Gastrocnemius medialis (tissue), 4 donors: ENCODE measurements at regions not wholly inside any gene's neighbourhood (a gene's known extent, or its start where the extent isn't known, plus 50 kb on each side); places are given as distances from the start of the nearest gene placed in this dataset.
A peak's percentile ranks its signal among the peaks of the same experiment; 100 is the strongest.

Experiments
- ATAC-seq, 2 donors: fragments of 150-250 bp; one replicate each; pipeline ENCODE4 v1.9.1; 2016
- DNase-seq, 2 donors: peaks; one replicate each; pipeline ENCODE4 v3.0.0-alpha.2; 2019
- H3K27ac ChIP-seq, 4 donors: fragments of 200-600 bp; sonication (generic); 1 replicate in 1 of 4; 2 replicates in 3 of 4; pipeline ENCODE4 v1.5.1; 2016 to 2018; ENCODE audit warnings: mild to moderate bottlenecking in 2 of 4, moderate library complexity in 1 of 4
- H3K27me3 ChIP-seq, 3 donors: fragments of 200-600 bp; sonication (generic) in 2 of 3; 1 replicate in 1 of 3; 2 replicates in 2 of 3; pipeline versions ENCODE4 v1.5.1 to v1.6.0; 2016 to 2019; ENCODE audit warnings: mild to moderate bottlenecking in 1 of 3, moderate library complexity in 1 of 3
- H3K36me3 ChIP-seq, 2 donors: fragments of 200-600 bp; sonication (generic) in 1 of 2; one replicate each; pipeline ENCODE4 v1.5.1; 2017 to 2018
- H3K4me1 ChIP-seq, 2 donors: fragments of 200-600 bp; sonication (generic) in 1 of 2; one replicate each; pipeline ENCODE4 v1.5.1; 2016 to 2017; ENCODE audit warnings: mild to moderate bottlenecking in 2 of 2
- H3K4me3 ChIP-seq, 4 donors: fragments of 200-600 bp; sonication (generic) in 3 of 4; 1 replicate in 1 of 4; 2 replicates in 3 of 4; pipeline ENCODE4 v1.5.1; 2016 to 2019; ENCODE audit warnings: mild to moderate bottlenecking in 2 of 4
- H3K9me3 ChIP-seq, 3 donors: fragments of 200-600 bp; sonication (generic) in 2 of 3; 1 replicate in 1 of 3; 2 replicates in 2 of 3; pipeline ENCODE4 v1.5.1; 2016 to 2019
- POLR2A ChIP-seq, 2 donors: fragments of 450-650 bp; IDR thresholded peaks; one replicate each; pipeline ENCODE4 v1.6.1; 2017; ENCODE audit warnings: antibody characterized with exemption in 2 of 2, mild to moderate bottlenecking in 2 of 2, moderate library complexity in 2 of 2
- in situ Hi-C, 4 donors: fragments of 200-750 bp; cut with MboI; loops; one replicate each; pipeline versions ENCODE4 v1.15.0 to v1.8.0; 2017; ENCODE audit warnings: low sequenced_read_pairs in 4 of 4
- intact Hi-C: fragments of 100-400 bp; cut with DNase I; formaldehyde crosslinking; loops from one replicate; pipeline ENCODE4 v1.15.1; 2023; ENCODE audit warnings: low total_unique reads
- TF ChIP-seq, protein P1 (sequence below), 5 experiments: fragments of 450-650 bp in 3 of 5; fragments of 200-600 bp in 2 of 5; sonication (generic) in 2 of 5; IDR thresholded peaks in 4 of 5; conservative IDR thresholded peaks in 1 of 5; 1 replicate in 4 of 5; 2 replicates in 1 of 5; pipeline ENCODE4 v1.5.1; 2016 to 2019; ENCODE audit warnings: antibody characterized with exemption in 5 of 5, mild to moderate bottlenecking in 3 of 5, moderate library complexity in 3 of 5

GRCh38 chr3:14338242-14338641 is 64.2 kb upstream of the SLC6A6 start:
- Histone ChIP-seq H3K4me1 (peaks cover 14 to 17% of the 10 kb centered on the region in 2 donors), H3K9me3 (no peaks in the 10 kb centered on the region), H3K36me3 (no peaks in the 10 kb centered on the region), H3K27ac (peak overlapping the region in 1 of 4 donors; percentile 10), H3K27me3 (no peaks in the 10 kb centered on the region), H3K4me3 (no peak overlapping the region)
- intact Hi-C loops (no loop called here), in situ Hi-C loops (no loop called here)
- no peak for TF ChIP-seq POLR2A (IDR thresholded peaks at IDR 0.05)
- TF ChIP-seq, protein P1, sequence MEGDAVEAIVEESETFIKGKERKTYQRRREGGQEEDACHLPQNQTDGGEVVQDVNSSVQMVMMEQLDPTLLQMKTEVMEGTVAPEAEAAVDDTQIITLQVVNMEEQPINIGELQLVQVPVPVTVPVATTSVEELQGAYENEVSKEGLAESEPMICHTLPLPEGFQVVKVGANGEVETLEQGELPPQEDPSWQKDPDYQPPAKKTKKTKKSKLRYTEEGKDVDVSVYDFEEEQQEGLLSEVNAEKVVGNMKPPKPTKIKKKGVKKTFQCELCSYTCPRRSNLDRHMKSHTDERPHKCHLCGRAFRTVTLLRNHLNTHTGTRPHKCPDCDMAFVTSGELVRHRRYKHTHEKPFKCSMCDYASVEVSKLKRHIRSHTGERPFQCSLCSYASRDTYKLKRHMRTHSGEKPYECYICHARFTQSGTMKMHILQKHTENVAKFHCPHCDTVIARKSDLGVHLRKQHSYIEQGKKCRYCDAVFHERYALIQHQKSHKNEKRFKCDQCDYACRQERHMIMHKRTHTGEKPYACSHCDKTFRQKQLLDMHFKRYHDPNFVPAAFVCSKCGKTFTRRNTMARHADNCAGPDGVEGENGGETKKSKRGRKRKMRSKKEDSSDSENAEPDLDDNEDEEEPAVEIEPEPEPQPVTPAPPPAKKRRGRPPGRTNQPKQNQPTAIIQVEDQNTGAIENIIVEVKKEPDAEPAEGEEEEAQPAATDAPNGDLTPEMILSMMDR (IDR thresholded peaks at IDR 0.05 in 4 of 5, conservative IDR thresholded peaks at IDR 0.05 in 1 of 5), result no peak
- DNase-seq (no peak), ATAC-seq (no peak)

DNA sequence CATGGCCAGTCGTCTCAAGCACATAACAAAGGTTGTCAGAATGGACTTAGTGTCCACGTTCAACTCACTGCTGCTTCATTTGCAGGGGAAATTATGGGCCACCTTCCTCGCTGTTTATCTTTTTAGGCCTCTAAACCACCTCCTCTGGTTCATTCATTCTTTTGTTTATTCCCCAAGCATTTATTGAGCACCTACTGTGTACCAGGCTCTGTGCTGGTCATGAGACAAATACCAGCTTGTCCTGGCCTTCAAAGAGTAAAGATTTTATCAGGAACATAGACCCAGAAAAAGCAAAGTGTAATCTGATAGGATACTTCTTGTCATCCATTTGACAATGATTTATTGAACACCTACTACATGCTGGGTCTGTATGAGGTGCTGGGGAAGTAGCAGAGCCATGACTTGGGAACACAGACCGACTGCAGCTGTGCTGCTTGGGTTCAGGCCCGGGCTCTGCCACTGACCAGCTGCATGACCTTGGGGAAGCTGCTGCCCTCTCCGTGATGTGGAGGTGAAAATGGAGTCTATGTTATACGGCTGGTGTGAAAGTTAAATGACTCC is 63.4 kb upstream of the SLC6A6 start:
- intact Hi-C loops, result no loop called here
- Histone ChIP-seq H3K4me1 (peaks cover 14 to 17% of the 10 kb centered on the region in 2 donors), H3K9me3 (no peaks in the 10 kb centered on the region), H3K27me3 (peaks cover 0 to 4% (median 0%) of the 10 kb centered on the region in 3 donors), H3K36me3 (no peaks in the 10 kb centered on the region), H3K27ac (peak overlapping the region in 1 of 4 donors; percentile 10), H3K4me3 (no peak overlapping the region)
- no peak for ATAC-seq
- TF ChIP-seq, protein P1 (IDR thresholded peaks at IDR 0.05 in 4 of 5, conservative IDR thresholded peaks at IDR 0.05 in 1 of 5), result no peak
- no peak for TF ChIP-seq POLR2A (IDR thresholded peaks at IDR 0.05)
- in situ Hi-C loops, result no loop called here
- DNase-seq, result no peak

- no peak overlapping the region for H3K4me3 ChIP-seq
- ATAC-seq (no peak), DNase-seq (no peak)
- TF ChIP-seq, protein P1 (IDR thresholded peaks at IDR 0.05 in 4 of 5, conservative IDR thresholded peaks at IDR 0.05 in 1 of 5), result no peak
- no peak for TF ChIP-seq POLR2A (IDR thresholded peaks at IDR 0.05)
- peaks cover 0 to 4% (median 0%) of the 10 kb centered on the region in 3 donors for H3K27me3 ChIP-seq
- H3K9me3 ChIP-seq, result no peaks in the 10 kb centered on the region
- H3K27ac ChIP-seq, result no peak overlapping the region
- intact Hi-C loops (no loop called here), in situ Hi-C loops (no loop called here)
- peaks cover 6 to 7% of the 10 kb centered on the region in 2 donors for H3K4me1 ChIP-seq
- no peaks in the 10 kb centered on the region for H3K36me3 ChIP-seq
Measured at GRCh38 chr3:14340960-14341708, 61.3 kb upstream of the SLC6A6 start.

DNA sequence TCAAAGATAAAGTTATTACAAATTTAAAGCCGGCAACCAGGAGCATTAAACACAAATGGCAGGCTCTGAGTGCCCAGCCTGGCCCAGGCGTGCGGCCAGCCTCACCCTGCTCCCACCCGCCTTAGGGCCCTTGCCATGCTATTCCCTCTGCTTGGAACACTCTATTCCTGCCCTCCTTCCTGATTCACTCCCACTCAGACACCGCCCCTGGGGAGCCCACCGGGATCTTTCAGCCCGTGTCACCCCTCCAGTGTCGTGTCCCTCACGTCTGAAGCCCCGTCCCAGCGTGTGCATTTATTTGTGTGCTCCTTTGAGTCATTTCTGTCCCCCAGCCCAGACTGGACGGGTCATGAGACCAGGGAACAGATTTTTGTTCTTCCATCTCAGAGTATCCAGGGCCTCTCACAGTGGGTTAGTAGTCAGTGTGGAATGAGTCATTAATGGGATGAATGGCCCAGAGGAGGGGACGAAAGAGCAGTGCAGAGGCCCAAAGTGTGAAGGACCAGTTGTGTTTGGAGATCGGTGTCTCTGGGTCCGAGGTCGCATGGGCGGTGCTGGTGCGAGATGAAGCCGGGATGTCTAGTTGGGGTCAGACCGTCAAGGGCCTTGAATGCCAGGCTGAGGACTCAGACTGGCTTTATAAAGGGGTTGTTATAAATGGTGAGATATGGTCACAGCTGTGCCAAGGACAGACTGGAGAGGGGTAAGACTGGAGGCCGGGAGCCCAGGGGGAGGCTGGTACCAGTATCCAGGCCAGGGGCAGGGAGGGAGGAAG is 58.9 kb upstream of the SLC6A6 start:
- ATAC-seq, result no peak

More for the DNA sequence above, 58.9 kb upstream of the SLC6A6 start:
- TF ChIP-seq, protein P1 (IDR thresholded peaks at IDR 0.05 in 4 of 5, conservative IDR thresholded peaks at IDR 0.05 in 1 of 5), result no peak
- no peak for TF ChIP-seq POLR2A (IDR thresholded peaks at IDR 0.05)
- DNase-seq, result no peak
- H3K4me3 ChIP-seq, result no peak overlapping the region
- H3K36me3 ChIP-seq, result no peaks in the 10 kb centered on the region
- in situ Hi-C loops (no loop called here), intact Hi-C loops (no loop called here)
- H3K4me1 ChIP-seq, result no peaks in the 10 kb centered on the region
- H3K27me3 ChIP-seq, result peaks cover 0 to 4% (median 0%) of the 10 kb centered on the region in 3 donors
- no peak overlapping the region for H3K27ac ChIP-seq
- H3K9me3 ChIP-seq, result no peaks in the 10 kb centered on the region
